Fibroblast of pulmonary artery (primary cell): ENCODE measurements at regions not wholly inside any gene's neighbourhood (a gene's known extent, or its start where the extent isn't known, plus 50 kb on each side); places are given as distances from the start of the nearest gene placed in this dataset.

Experiments
- DNase-seq: peaks from one replicate; pipeline ENCODE4 v3.0.0-alpha.2; 2010; ENCODE audit warnings: low read depth
- H3K4me3 ChIP-seq: replicated peaks from 2 replicates; pipeline ENCODE4 v1.5.1; 2011; ENCODE audit warnings: low read depth, mild to moderate bottlenecking, control low read depth, low read length, moderate library complexity
- CTCF ChIP-seq: IDR thresholded peaks from 2 replicates; pipeline ENCODE4 v1.5.1; 2011; ENCODE audit warnings: mild to moderate bottlenecking, control low read depth, low read length, inconsistent platforms; ENCODE audit errors: missing control alignments

GRCh38 chr13:26155568-26155967, 66.5 kb downstream of the RNF6 start:
- H3K4me3 ChIP-seq, result no peak overlapping the region
- no peak for DNase-seq
- no peak for TF ChIP-seq CTCF

GRCh38 chr13:26133851-26134250, 82.0 kb upstream of the SHISA2 start:
- no peak overlapping the region for H3K4me3 ChIP-seq
- TF ChIP-seq CTCF, result no peak
- DNase-seq, result peak; percentile 25

GRCh38 chr13:26133286-26133685, 81.5 kb upstream of the SHISA2 start:
- TF ChIP-seq CTCF, result no peak
- peak; percentile 34 for DNase-seq
- H3K4me3 ChIP-seq, result no peak overlapping the region

GRCh38 chr13:26132756-26133155, 80.9 kb upstream of the SHISA2 start:
- H3K4me3 ChIP-seq, result no peak overlapping the region
- DNase-seq, result peak; percentile 46
- TF ChIP-seq CTCF, result peak; percentile 35

GRCh38 chr13:26128676-26129075, 76.9 kb upstream of the SHISA2 start:
- no peak for TF ChIP-seq CTCF
- DNase-seq, result no peak
- no peak overlapping the region for H3K4me3 ChIP-seq

GRCh38 chr13:26117620-26118019, 65.8 kb upstream of the SHISA2 start:
- no peak overlapping the region for H3K4me3 ChIP-seq
- TF ChIP-seq CTCF, result no peak
- DNase-seq, result no peak

- DNase-seq, result no peak
- H3K4me3 ChIP-seq, result no peak overlapping the region
- TF ChIP-seq CTCF, result peak; percentile 7
Observed at GRCh38 chr13:26112843-26113242, 61.0 kb upstream of the SHISA2 start.
